Type B pancreatic cell (in vitro differentiated cells): ENCODE measurements at regions not wholly inside any gene's neighbourhood (a gene's known extent, or its start where the extent isn't known, plus 50 kb on each side); places are given as distances from the start of the nearest gene placed in this dataset.

ENCODE experiments used
- DNase-seq: peaks from one replicate; pipeline ENCODE4 v3.0.0; 2021; ENCODE audit warnings: mixed read lengths; ENCODE audit not compliant: unreplicated experiment; ENCODE audit errors: extremely low spot score
- H3K27ac Mint-ChIP-seq: 2 replicates; pipeline ENCODE4 v1.8.0; 2021; ENCODE audit warnings: mild to moderate bottlenecking, mixed read lengths
- H3K27me3 Mint-ChIP-seq: 2 replicates; pipeline ENCODE4 v1.8.0; 2021; ENCODE audit warnings: mixed read lengths
- H3K36me3 Mint-ChIP-seq: 2 replicates; pipeline ENCODE4 v1.8.0; 2021; ENCODE audit warnings: mixed read lengths
- H3K4me1 Mint-ChIP-seq: one replicate; pipeline ENCODE4 v1.8.0; 2021; ENCODE audit warnings: mixed read lengths; ENCODE audit not compliant: unreplicated experiment
- H3K4me3 Mint-ChIP-seq: 2 replicates; pipeline ENCODE4 v1.8.0; 2021; ENCODE audit warnings: mild to moderate bottlenecking, mixed read lengths
- H3K9me3 Mint-ChIP-seq: 2 replicates; pipeline ENCODE4 v1.8.0; 2021; ENCODE audit warnings: mixed read lengths
- TF ChIP-seq, protein P1 (sequence below): fragments of 200-600 bp; sonication (generic); conservative IDR thresholded peaks from 2 replicates; pipeline ENCODE4 v1.5.0; 2021; ENCODE audit warnings: antibody characterized with exemption, mild to moderate bottlenecking

DNA sequence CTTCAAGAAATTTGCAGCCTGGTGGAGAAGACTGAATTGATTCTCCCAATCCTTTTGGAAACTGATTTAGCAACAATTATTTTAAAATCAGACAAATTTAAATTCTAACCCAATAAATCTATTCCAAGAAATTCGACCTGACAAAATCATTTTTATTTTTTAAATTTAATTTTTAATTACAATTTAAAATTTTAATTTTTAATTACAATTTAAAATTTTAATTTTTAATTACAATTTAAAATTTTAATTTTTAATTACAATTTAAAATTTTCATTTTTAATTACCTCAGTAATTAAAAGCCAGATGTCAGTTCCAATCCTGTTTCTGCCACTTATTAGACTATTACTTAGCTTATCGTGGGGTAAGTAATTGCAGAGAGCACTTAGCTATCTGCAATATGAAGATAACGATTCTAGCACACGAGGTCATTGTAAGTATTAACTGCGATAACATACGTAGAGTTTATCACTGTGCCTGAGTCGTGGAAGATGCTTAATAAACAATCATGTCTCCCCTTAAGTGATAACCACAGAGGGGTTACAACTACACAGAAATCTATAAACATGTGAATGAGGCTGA is 346.4 kb upstream of the SLC24A2 start:
- H3K36me3 Mint-ChIP-seq, result no peaks in the 10 kb centered on the region
- H3K4me3 Mint-ChIP-seq, result no peak overlapping the region
- TF ChIP-seq, protein P1, sequence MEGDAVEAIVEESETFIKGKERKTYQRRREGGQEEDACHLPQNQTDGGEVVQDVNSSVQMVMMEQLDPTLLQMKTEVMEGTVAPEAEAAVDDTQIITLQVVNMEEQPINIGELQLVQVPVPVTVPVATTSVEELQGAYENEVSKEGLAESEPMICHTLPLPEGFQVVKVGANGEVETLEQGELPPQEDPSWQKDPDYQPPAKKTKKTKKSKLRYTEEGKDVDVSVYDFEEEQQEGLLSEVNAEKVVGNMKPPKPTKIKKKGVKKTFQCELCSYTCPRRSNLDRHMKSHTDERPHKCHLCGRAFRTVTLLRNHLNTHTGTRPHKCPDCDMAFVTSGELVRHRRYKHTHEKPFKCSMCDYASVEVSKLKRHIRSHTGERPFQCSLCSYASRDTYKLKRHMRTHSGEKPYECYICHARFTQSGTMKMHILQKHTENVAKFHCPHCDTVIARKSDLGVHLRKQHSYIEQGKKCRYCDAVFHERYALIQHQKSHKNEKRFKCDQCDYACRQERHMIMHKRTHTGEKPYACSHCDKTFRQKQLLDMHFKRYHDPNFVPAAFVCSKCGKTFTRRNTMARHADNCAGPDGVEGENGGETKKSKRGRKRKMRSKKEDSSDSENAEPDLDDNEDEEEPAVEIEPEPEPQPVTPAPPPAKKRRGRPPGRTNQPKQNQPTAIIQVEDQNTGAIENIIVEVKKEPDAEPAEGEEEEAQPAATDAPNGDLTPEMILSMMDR, result no peak
- no peak for DNase-seq
- no peak overlapping the region for H3K27ac Mint-ChIP-seq
- H3K27me3 Mint-ChIP-seq, result peaks cover 45% of the 10 kb centered on the region
- peaks cover 6% of the 10 kb centered on the region for H3K4me1 Mint-ChIP-seq
- no peaks in the 10 kb centered on the region for H3K9me3 Mint-ChIP-seq

DNA sequence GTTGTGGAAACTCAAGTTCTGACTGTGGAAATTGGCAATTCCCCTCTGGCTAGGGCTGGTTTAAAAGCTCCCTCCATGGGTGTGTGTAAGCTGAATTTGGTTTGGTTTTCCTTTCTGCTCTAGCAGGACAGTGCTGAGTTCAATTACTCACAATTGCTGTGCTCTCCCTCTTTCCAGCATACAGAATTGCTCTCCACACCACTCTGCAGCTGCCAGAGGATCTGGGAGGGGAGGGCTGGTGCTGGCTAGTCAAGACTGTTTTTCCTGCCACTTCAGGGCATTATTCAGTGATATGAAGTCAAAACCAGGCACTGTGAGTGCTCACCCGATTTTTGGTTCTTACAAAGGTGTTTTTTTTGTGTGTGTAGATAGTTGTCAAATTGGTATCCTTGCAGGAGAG is 336.9 kb upstream of the SLC24A2 start:
- no peaks in the 10 kb centered on the region for H3K9me3 Mint-ChIP-seq
- peaks cover 2% of the 10 kb centered on the region for H3K27me3 Mint-ChIP-seq
- H3K4me1 Mint-ChIP-seq, result peaks cover 13% of the 10 kb centered on the region
- no peak for DNase-seq
- TF ChIP-seq, protein P1, result no peak
- no peak overlapping the region for H3K27ac Mint-ChIP-seq
- H3K36me3 Mint-ChIP-seq, result no peaks in the 10 kb centered on the region
- H3K4me3 Mint-ChIP-seq, result no peak overlapping the region

DNA sequence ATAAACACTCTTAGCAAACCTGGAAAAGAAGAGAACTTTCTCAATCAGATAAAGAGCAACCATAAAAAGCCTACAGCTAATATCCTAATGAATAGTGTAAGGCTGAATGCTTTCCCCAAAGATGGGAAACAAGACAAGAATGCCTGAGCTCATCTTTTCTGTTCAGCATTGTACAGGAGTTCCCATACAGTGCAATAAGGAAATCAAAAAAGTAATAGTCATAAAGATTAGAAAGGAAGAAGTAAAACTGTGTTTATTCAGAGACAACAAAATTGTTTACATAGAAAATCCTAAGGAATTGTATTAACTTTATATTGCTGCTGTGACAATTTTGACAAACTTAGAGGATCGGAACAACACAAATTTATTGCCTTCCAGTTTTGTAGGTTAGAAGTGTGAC is 330.7 kb upstream of the SLC24A2 start:
- Mint-ChIP-seq H3K4me3 (no peak overlapping the region), H3K4me1 (peaks cover 4% of the 10 kb centered on the region), H3K27ac (no peak overlapping the region), H3K9me3 (no peaks in the 10 kb centered on the region), H3K36me3 (no peaks in the 10 kb centered on the region), H3K27me3 (no peaks in the 10 kb centered on the region)
- no peak for DNase-seq
- TF ChIP-seq, protein P1, result no peak

DNA sequence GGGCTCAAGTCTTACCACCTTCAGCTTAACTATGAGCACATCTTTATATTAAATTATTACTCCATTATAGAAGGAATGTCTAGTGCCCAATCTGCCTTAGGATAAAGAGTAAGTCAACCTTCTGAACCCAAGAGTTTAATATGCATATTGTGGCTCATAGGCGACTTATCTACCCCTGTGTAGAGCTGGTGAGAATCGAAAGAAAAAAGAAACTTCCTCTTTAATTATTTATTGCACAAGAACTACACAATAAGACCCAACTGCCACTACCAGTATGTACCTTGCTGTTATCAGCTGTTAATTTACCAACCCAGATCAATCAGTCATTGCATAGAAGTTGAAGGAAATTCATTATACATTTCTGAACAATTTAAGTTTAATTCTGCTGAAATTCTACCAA is 329.1 kb upstream of the SLC24A2 start:
- peaks cover 5% of the 10 kb centered on the region for H3K9me3 Mint-ChIP-seq
- TF ChIP-seq, protein P1, result no peak
- H3K4me3 Mint-ChIP-seq, result no peak overlapping the region
- peaks cover 4% of the 10 kb centered on the region for H3K4me1 Mint-ChIP-seq
- H3K27me3 Mint-ChIP-seq, result no peaks in the 10 kb centered on the region
- H3K27ac Mint-ChIP-seq, result no peak overlapping the region
- no peaks in the 10 kb centered on the region for H3K36me3 Mint-ChIP-seq
- DNase-seq, result no peak

DNA sequence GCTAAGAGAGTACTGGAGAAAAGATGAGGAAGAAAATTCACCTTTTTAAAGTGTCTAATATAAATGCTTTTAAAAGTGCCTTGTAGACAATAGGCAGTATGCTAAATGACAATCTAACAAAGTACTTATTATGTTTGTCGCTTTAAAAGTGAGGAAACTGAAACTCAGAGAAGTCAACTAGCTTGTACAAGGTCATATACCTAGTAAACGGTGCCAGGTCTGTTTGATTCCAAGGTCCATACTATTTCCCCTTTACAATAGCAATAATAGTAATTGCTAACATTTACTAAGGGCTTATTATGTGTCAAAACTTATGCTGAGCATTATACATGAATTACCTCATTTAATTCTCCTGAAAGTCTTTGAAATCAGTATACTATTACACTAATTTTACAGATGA is 328.6 kb upstream of the SLC24A2 start:
- no peak overlapping the region for H3K4me3 Mint-ChIP-seq
- no peaks in the 10 kb centered on the region for H3K27me3 Mint-ChIP-seq
- H3K27ac Mint-ChIP-seq, result no peak overlapping the region
- H3K36me3 Mint-ChIP-seq, result no peaks in the 10 kb centered on the region
- no peak for DNase-seq
- TF ChIP-seq, protein P1, result no peak
- H3K4me1 Mint-ChIP-seq, result peaks cover 4% of the 10 kb centered on the region
- peaks cover 5% of the 10 kb centered on the region for H3K9me3 Mint-ChIP-seq

DNA sequence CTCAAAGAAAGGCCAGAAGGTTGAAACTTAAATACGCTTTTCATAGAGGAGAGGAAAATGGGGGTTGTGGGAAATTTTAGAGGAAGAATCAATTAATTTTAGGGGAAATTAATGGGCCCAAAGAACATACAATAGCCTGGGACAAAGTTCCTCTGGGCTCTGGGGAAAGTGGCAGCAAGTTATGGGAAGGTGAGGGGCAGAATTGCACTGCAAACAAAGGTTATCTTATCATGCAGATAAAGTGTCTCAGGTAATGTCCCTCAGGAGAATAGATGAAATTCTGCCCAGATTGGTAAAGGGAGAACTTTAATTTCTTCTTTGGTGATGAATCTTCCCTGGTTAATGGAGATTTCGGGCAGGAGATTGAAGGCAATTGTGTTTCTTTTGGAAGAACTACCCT is 326.1 kb upstream of the SLC24A2 start:
- Mint-ChIP-seq H3K4me3 (no peak overlapping the region), H3K27ac (no peak overlapping the region), H3K36me3 (no peaks in the 10 kb centered on the region), H3K4me1 (peaks cover 4% of the 10 kb centered on the region), H3K9me3 (peaks cover 5% of the 10 kb centered on the region), H3K27me3 (no peaks in the 10 kb centered on the region)
- TF ChIP-seq, protein P1, result no peak
- no peak for DNase-seq
